Heart right ventricle (tissue), 16 donors: ENCODE measurements at regions not wholly inside any gene's neighbourhood (a gene's known extent, or its start where the extent isn't known, plus 50 kb on each side); places are given as distances from the start of the nearest gene placed in this dataset.

Source experiments
- ATAC-seq, 8 donors: fragments of 200-7000 bp; cut with Tn5 transposase; one replicate each; pipeline ENCODE4 v1.9.1; 2020; ENCODE audit warnings: mild to moderate bottlenecking in 8 of 8, moderate library complexity in 8 of 8, moderate number of reproducible peaks in 1 of 8
- DNase-seq, 2 donors: peaks; one replicate each; pipeline ENCODE4 v3.0.0-alpha.2; 2020
- H3K27ac ChIP-seq, 10 donors: fragments of 200-600 bp; sonication (generic) in 2 of 10; one replicate each; pipeline versions ENCODE4 v1.5.0 to v1.8.0; 2020 to 2022; ENCODE audit warnings: mild to moderate bottlenecking in 3 of 10
- H3K27me3 ChIP-seq, 7 donors: fragments of 200-600 bp; one replicate each; pipeline ENCODE4 v1.8.0; 2021 to 2022; ENCODE audit warnings: mild to moderate bottlenecking in 2 of 7
- H3K36me3 ChIP-seq, 9 donors: fragments of 200-600 bp; sonication (generic) in 1 of 9; one replicate each; pipeline versions ENCODE4 v1.5.0 to v1.8.0; 2020 to 2022; ENCODE audit warnings: mild to moderate bottlenecking in 2 of 9
- H3K4me1 ChIP-seq, 9 donors: fragments of 200-600 bp; sonication (generic) in 1 of 9; one replicate each; pipeline versions ENCODE4 v1.5.0 to v1.8.0; 2020 to 2022; ENCODE audit warnings: mild to moderate bottlenecking in 4 of 9
- H3K4me3 ChIP-seq, 10 donors: fragments of 200-600 bp; sonication (generic) in 2 of 10; one replicate each; pipeline versions ENCODE4 v1.5.0 to v1.8.0; 2020 to 2022; ENCODE audit warnings: mild to moderate bottlenecking in 7 of 10, moderate library complexity in 2 of 10
- H3K9me3 ChIP-seq, 11 donors: fragments of 200-600 bp in 10 of 11; sonication (generic) in 2 of 11; one replicate each; pipeline versions ENCODE4 v1.5.0 to v1.8.0; 2013 to 2022; ENCODE audit warnings: mild to moderate bottlenecking in 2 of 11, control low read depth in 1 of 11, moderate library complexity in 1 of 11
- CTCF ChIP-seq, 9 donors: fragments of 200-600 bp; sonication (generic) in 2 of 9; IDR thresholded peaks; one replicate each; pipeline versions ENCODE4 v1.5.0 to v1.8.0; 2021 to 2022; ENCODE audit warnings: antibody characterized with exemption in 9 of 9, mild to moderate bottlenecking in 5 of 9, moderate library complexity in 1 of 9
- WGBS, 2 donors: extraction: QIAGEN DNeasy Blood & Tissue Kit; methylation state at CpG; one replicate each; pipeline ENCODE4 v1.1.7; 2013; ENCODE audit warnings: inconsistent platforms in 1 of 2; 5-methylcytosine and 5-hydroxymethylcytosine counted together
- intact Hi-C, 10 donors: fragments of 100-400 bp; cut with DNase I; formaldehyde crosslinking; loops; one replicate each; pipeline versions ENCODE4 v1.11.1 to v1.14.2; 2022
- donor health status: Arrhythmogenic right ventricular cardiomyopathy.
- donor health status: ischemic (EF 13 %, LVEDD 7.1; RV severe dilation, severe dysfunction).
- donor health status: healthy with polysubstance abuse.
- donor health status: DM: no; HTN: yes; CAD: no.
- donor health status: DM: no; HTN: no; CAD: no.
- donor health status: ischemic (EF 25% LVEDD 6.9; RV normal size, moderate dysfunction).
- donor health status: ischemic (EF 25% LVEDD 5.7; RV mildly dilated, moderate dysfunction).
- donor health status: healthy.
- donor health status: DM: yes; HTN: yes; CAD: no.
- donor health status: Ischemic cardiomyopathy.
- donor health status: ischemic (EF 35%, LVEDD 5.7; RV mildly dilated, moderate dysfunction).
- donor health status: nonischemic (EF 11% LVEDD 7.7; RV severe dilation, severe dysfunction).
- donor health status: DM: yes; HTN: yes; CAD: no.
- donor health status: PGD.
- donor health status: ischemic (EF 29% LVEDD 5.4; RV normal size, mild dysfunction).
- donor health status: nonischemic (EF 23%, LVEDD 6.1; RV moderate dilation, normal function).

- no peak overlapping the region for H3K4me3 ChIP-seq
- WGBS, 2 donors = 92 to 100% methylated on average over 1 of the region's 1 CpG
- intact Hi-C loops = no loop called here
Measured at GRCh38 chr2:17331636-17332035, 186.6 kb downstream of the RAD51AP2 start.

GRCh38 chr2:17328161-17328560 is 190.1 kb downstream of the RAD51AP2 start:
- H3K9me3 ChIP-seq = no peaks in the 10 kb centered on the region
- no peaks in the 10 kb centered on the region for H3K4me1 ChIP-seq
- no peak overlapping the region for H3K27ac ChIP-seq
- DNase-seq (no peak), ATAC-seq (no peak)
- intact Hi-C loops = no loop called here
- H3K36me3 ChIP-seq = no peaks in the 10 kb centered on the region
- no peak for TF ChIP-seq CTCF (IDR thresholded peaks at IDR 0.05)
- no peak overlapping the region for H3K4me3 ChIP-seq
- no peaks in the 10 kb centered on the region for H3K27me3 ChIP-seq
- WGBS, 2 donors = 93 to 94% methylated on average over 1 of the region's 1 CpG

More at GRCh38 chr2:17331636-17332035, 186.6 kb downstream of the RAD51AP2 start:
- Histone ChIP-seq H3K27ac (no peak overlapping the region), H3K4me1 (no peaks in the 10 kb centered on the region), H3K36me3 (no peaks in the 10 kb centered on the region), H3K9me3 (no peaks in the 10 kb centered on the region), H3K27me3 (no peaks in the 10 kb centered on the region)
- no peak for TF ChIP-seq CTCF (IDR thresholded peaks at IDR 0.05)
- no peak for DNase-seq
- no peak for ATAC-seq

- H3K27ac ChIP-seq = no peak overlapping the region
- intact Hi-C loops = no loop called here
- 73 to 92% methylated on average over 4 of the region's 4 CpGs for WGBS, 2 donors
- DNase-seq (no peak), ATAC-seq (no peak)
- TF ChIP-seq CTCF (IDR thresholded peaks at IDR 0.05) = no peak
- no peaks in the 10 kb centered on the region for H3K36me3 ChIP-seq
- no peaks in the 10 kb centered on the region for H3K9me3 ChIP-seq
- H3K4me3 ChIP-seq = no peak overlapping the region
- no peaks in the 10 kb centered on the region for H3K27me3 ChIP-seq
- no peaks in the 10 kb centered on the region for H3K4me1 ChIP-seq
Measured at GRCh38 chr2:17327649-17328048, 190.6 kb downstream of the RAD51AP2 start.

- Histone ChIP-seq H3K27ac (no peak overlapping the region), H3K27me3 (no peaks in the 10 kb centered on the region), H3K4me3 (no peak overlapping the region), H3K36me3 (no peaks in the 10 kb centered on the region), H3K4me1 (no peaks in the 10 kb centered on the region), H3K9me3 (no peaks in the 10 kb centered on the region)
- intact Hi-C loops = no loop called here
- no peak for ATAC-seq
- DNase-seq = no peak
- no peak for TF ChIP-seq CTCF (IDR thresholded peaks at IDR 0.05)
- WGBS, 2 donors = 66 to 71% methylated on average over 2 of the region's 2 CpGs
Measured at GRCh38 chr2:17326717-17327116, 191.5 kb downstream of the RAD51AP2 start.
